H1 (cell line): ENCODE measurements at regions not wholly inside any gene's neighbourhood (a gene's known extent, or its start where the extent isn't known, plus 50 kb on each side); places are given as distances from the start of the nearest gene placed in this dataset.

Source experiments
- CTCF ChIA-PET: fragments of 300-600 bp; sonication (Branson Sonifier 250); formaldehyde crosslinking; loops from one replicate; lab custom pipeline; 2021; ENCODE audit not compliant: partially characterized antibody; lab: Charles Lee
- POLR2A ChIA-PET: fragments of 300-600 bp; sonication (Branson Sonifier 250); formaldehyde crosslinking; loops from one replicate; lab custom pipeline; 2021; ENCODE audit warnings: inconsistent platforms; ENCODE audit not compliant: partially characterized antibody; lab: Charles Lee
- DNase-seq, 2 experiments: peaks; one replicate each; pipeline versions ENCODE4 v3.0.0 to v3.0.0-alpha.2; 2010 to 2022; ENCODE audit warnings: low spot score in 2 of 2, low read depth in 1 of 2, mixed read lengths in 1 of 2
- FAIRE-seq: peaks from 2 replicates; lab custom pipeline; 2011; peaks lifted over from hg19 to GRCh38; lab: Jason Lieb, UNC
- H2AFZ ChIP-seq: 2 replicates; pipeline ENCODE4 v1.8.1; 2012; ENCODE audit warnings: low read length, inconsistent platforms
- H2AK5ac ChIP-seq: 2 replicates; pipeline ENCODE4 v1.6.1; 2013; ENCODE audit warnings: low read depth, low read length
- H2BK120ac ChIP-seq: replicated peaks from 2 replicates; pipeline ENCODE3; 2013; ENCODE audit warnings: low read depth, low read length, inconsistent platforms
- H2BK12ac ChIP-seq: 2 replicates; pipeline ENCODE4 v1.6.1; 2013; ENCODE audit warnings: low read depth, low read length
- H2BK15ac ChIP-seq: 2 replicates; pipeline ENCODE4 v1.6.1; 2013; ENCODE audit warnings: low read length
- H2BK20ac ChIP-seq: 2 replicates; pipeline ENCODE4 v1.6.1; 2013; ENCODE audit warnings: low read length
- H2BK5ac ChIP-seq: 2 replicates; pipeline ENCODE4 v1.6.1; 2013; ENCODE audit warnings: low read depth, low read length
- H3K14ac ChIP-seq: 2 replicates; pipeline ENCODE4 v1.6.1; 2013; ENCODE audit warnings: inconsistent platforms; ENCODE audit not compliant: insufficient read length
- H3K18ac ChIP-seq: 2 replicates; pipeline ENCODE4 v1.6.1; 2013; ENCODE audit warnings: low read length; ENCODE audit errors: extremely low read depth
- H3K23ac ChIP-seq: 2 replicates; pipeline ENCODE4 v1.6.1; 2013; ENCODE audit warnings: inconsistent platforms; ENCODE audit not compliant: insufficient read length
- H3K23me2 ChIP-seq: 2 replicates; pipeline ENCODE4 v1.6.1; 2013; ENCODE audit warnings: low read depth, low read length
- H3K27ac ChIP-seq: 2 replicates; pipeline ENCODE4 v1.6.1; 2011; ENCODE audit warnings: low read depth, low read length, inconsistent platforms
- H3K27me3 ChIP-seq, 4 experiments: replicated peaks in 1 of 4; 1 replicate in 1 of 4; 2 replicates in 3 of 4; pipeline versions ENCODE4 v1.6.1 to v1.8.1; 2011 to 2013; ENCODE audit warnings: low read length in 3 of 4, mild to moderate bottlenecking in 3 of 4, inconsistent platforms in 2 of 4, mixed read lengths in 2 of 4, moderate library complexity in 1 of 4; ENCODE audit not compliant: control insufficient read depth in 3 of 4, insufficient read depth in 3 of 4; ENCODE audit errors: extremely low read depth in 1 of 4
- H3K36me3 ChIP-seq, 4 experiments: 2 replicates each; pipeline versions ENCODE4 v1.6.1 to v1.8.1; 2011 to 2013; ENCODE audit warnings: mild to moderate bottlenecking in 4 of 4, low read length in 3 of 4, moderate library complexity in 2 of 4, control low read depth in 1 of 4, inconsistent platforms in 1 of 4; ENCODE audit not compliant: insufficient read depth in 4 of 4, control insufficient read depth in 2 of 4
- H3K4ac ChIP-seq: replicated peaks from 2 replicates; pipeline ENCODE3; 2013; ENCODE audit warnings: low read length, low read depth, mixed read lengths, inconsistent platforms; ENCODE audit not compliant: insufficient read length
- H3K4me1 ChIP-seq, 4 experiments: replicated peaks in 1 of 4; 1 replicate in 1 of 4; 2 replicates in 3 of 4; pipeline versions ENCODE4 v1.6.1 to v1.8.1; 2011 to 2013; ENCODE audit warnings: low read length in 3 of 4, inconsistent platforms in 2 of 4, mixed read lengths in 1 of 4; ENCODE audit not compliant: insufficient read depth in 4 of 4, control insufficient read depth in 3 of 4
- H3K4me2 ChIP-seq, 2 experiments: 2 replicates each; pipeline versions ENCODE4 v1.6.1 to v1.8.1; 2011 to 2013; ENCODE audit warnings: low read depth in 2 of 2, low read length in 2 of 2, control low read depth in 1 of 2, inconsistent platforms in 1 of 2, mild to moderate bottlenecking in 1 of 2; ENCODE audit not compliant: insufficient read depth in 1 of 2
- H3K4me3 ChIP-seq, 4 experiments: fragments of 200-600, 300-600 bp in 1 of 4; sonication (generic), shearing (Covaris generic), sonication (Bioruptor Twin) in 1 of 4; 2 replicates each; pipeline versions ENCODE4 v1.5.1 to v1.8.1; 2011 to 2016; ENCODE audit warnings: low read length in 4 of 4, low read depth in 3 of 4, control low read depth in 2 of 4, inconsistent platforms in 2 of 4, mild to moderate bottlenecking in 2 of 4, mixed read lengths in 1 of 4, moderate library complexity in 1 of 4; ENCODE audit not compliant: insufficient read depth in 2 of 4; ENCODE audit errors: extremely low read depth in 1 of 4
- H3K56ac ChIP-seq: replicated peaks from 2 replicates; pipeline ENCODE3; 2013; ENCODE audit warnings: low read depth, mild to moderate bottlenecking, mixed read lengths, low read length, inconsistent platforms; ENCODE audit not compliant: insufficient read length
- H3K79me1 ChIP-seq: 2 replicates; pipeline ENCODE4 v1.6.1; 2013; ENCODE audit warnings: low read depth, low read length, control low read depth
- H3K79me2 ChIP-seq, 2 experiments: 2 replicates each; pipeline versions ENCODE4 v1.6.1 to v1.8.1; 2012 to 2013; ENCODE audit warnings: low read length in 2 of 2, mild to moderate bottlenecking in 2 of 2, inconsistent platforms in 1 of 2; ENCODE audit not compliant: insufficient read depth in 2 of 2, control insufficient read depth in 1 of 2
- H3K9ac ChIP-seq, 4 experiments: replicated peaks in 1 of 4; 1 replicate in 1 of 4; 2 replicates in 3 of 4; pipeline versions ENCODE4 v1.6.1 to v1.8.1; 2011 to 2013; ENCODE audit warnings: low read depth in 3 of 4, low read length in 3 of 4, control low read depth in 2 of 4, mild to moderate bottlenecking in 2 of 4, moderate library complexity in 2 of 4, inconsistent platforms in 1 of 4; ENCODE audit errors: extremely low read depth in 1 of 4
- H3K9me3 ChIP-seq, 2 experiments: 2 replicates each; pipeline versions ENCODE4 v1.6.1 to v1.8.1; 2012 to 2013; ENCODE audit warnings: mild to moderate bottlenecking in 2 of 2, moderate library complexity in 2 of 2, control low read depth in 1 of 2, inconsistent platforms in 1 of 2, low read depth in 1 of 2, low read length in 1 of 2, mixed read lengths in 1 of 2; ENCODE audit not compliant: insufficient read depth in 2 of 2
- H4K20me1 ChIP-seq, 2 experiments: replicated peaks in 1 of 2; 2 replicates each; pipeline versions ENCODE3 to v1.8.1; 2011 to 2013; ENCODE audit warnings: inconsistent platforms in 2 of 2, low read length in 2 of 2, mild to moderate bottlenecking in 1 of 2; ENCODE audit not compliant: insufficient read depth in 2 of 2, control insufficient read depth in 1 of 2
- H4K5ac ChIP-seq: 2 replicates; pipeline ENCODE4 v1.6.1; 2013; ENCODE audit warnings: low read length, low read depth, mixed read lengths, inconsistent platforms; ENCODE audit not compliant: insufficient read length
- H4K8ac ChIP-seq: 2 replicates; pipeline ENCODE4 v1.8.0; 2013; ENCODE audit warnings: mild to moderate bottlenecking, moderate library complexity, low read length, inconsistent platforms; ENCODE audit not compliant: insufficient read depth; ENCODE audit errors: extremely low read depth
- H4K91ac ChIP-seq: replicated peaks from 2 replicates; pipeline ENCODE3; 2013; ENCODE audit warnings: low read length, mixed read lengths, inconsistent platforms; ENCODE audit not compliant: insufficient read length
- ASH2L ChIP-seq: fragments of 200-600, 300-600 bp; sonication (generic); IDR thresholded peaks from one replicate; pipeline ENCODE4 v1.7.1; 2017; ENCODE audit warnings: low read length
- BRCA1 ChIP-seq: IDR thresholded peaks from 2 replicates; pipeline ENCODE4 v1.6.1; 2012; ENCODE audit warnings: low read depth, low read length, improper control_type of control experiment
- CBX8 ChIP-seq: fragments of 300-800, 300-1000 bp; sonication (generic); IDR thresholded peaks from 2 replicates; pipeline ENCODE4 v1.7.1; 2016; ENCODE audit warnings: low read depth, low read length, borderline replicate concordance
- CEBPB ChIP-seq: IDR thresholded peaks from 2 replicates; pipeline ENCODE4 v1.6.1; 2012; ENCODE audit warnings: low read depth, low read length
- GABPA ChIP-seq: IDR thresholded peaks from 2 replicates; pipeline ENCODE4 v1.6.1; 2011; ENCODE audit warnings: mild to moderate bottlenecking, low read length, moderate library complexity, borderline replicate concordance; ENCODE audit not compliant: insufficient read depth
- POU5F1 ChIP-seq: IDR thresholded peaks from 2 replicates; pipeline ENCODE4 v1.6.1; 2011; ENCODE audit warnings: low read depth, mild to moderate bottlenecking, low read length, moderate library complexity
- RFX5 ChIP-seq: IDR thresholded peaks from 2 replicates; pipeline ENCODE4 v1.6.1; 2011; ENCODE audit warnings: low read depth, low read length, improper control_type of control experiment, borderline replicate concordance
- SIRT6 ChIP-seq: IDR thresholded peaks from one replicate; pipeline ENCODE4 v1.7.1; 2012; ENCODE audit warnings: low read length, inconsistent platforms
- SP1 ChIP-seq: IDR thresholded peaks from 2 replicates; pipeline ENCODE4 v1.6.1; 2011; ENCODE audit warnings: low read depth, low read length
- SUZ12 ChIP-seq: fragments of 200-600 bp; sonication (generic); IDR thresholded peaks from 2 replicates; pipeline ENCODE4 v1.6.1; 2012; ENCODE audit warnings: mild to moderate bottlenecking, inconsistent platforms, low read length, moderate library complexity, mixed read lengths
- TCF12 ChIP-seq: IDR thresholded peaks from 2 replicates; pipeline ENCODE4 v1.6.1; 2011; ENCODE audit warnings: low read depth, mild to moderate bottlenecking, low read length
- WGBS, 2 experiments: shearing (Covaris generic) in 1 of 2; methylation state at CpG; one replicate each; pipeline versions ENCODE4 v1.1.6 to v1.1.7; 2013 to 2015; ENCODE audit warnings: low lambda C conversion rate in 2 of 2, mixed read lengths in 2 of 2, inconsistent platforms in 1 of 2, low coverage in 1 of 2, missing lambda C conversion rate in 1 of 2; ENCODE audit not compliant: insufficient replicate concordance in 2 of 2, insufficient coverage in 1 of 2, insufficient read length in 1 of 2; ENCODE audit errors: extremely low coverage in 1 of 2, missing lambda C conversion rate in 1 of 2; 5-methylcytosine and 5-hydroxymethylcytosine counted together
- TF ChIP-seq, protein P1 (sequence below): IDR thresholded peaks from 2 replicates; pipeline ENCODE4 v1.6.1; 2011; ENCODE audit warnings: low read depth, mild to moderate bottlenecking, low read length; ENCODE audit not compliant: insufficient read depth

GRCh38 chr15:62419192-62419591, 254.1 kb upstream of the C2CD4B start:
- no peak for TF ChIP-seq POU5F1
- TF ChIP-seq RFX5, result no peak
- TF ChIP-seq ASH2L, result no peak
- no peak for TF ChIP-seq CBX8
- TF ChIP-seq SP1, result no peak
- no peak for TF ChIP-seq TCF12
- TF ChIP-seq CEBPB, result no peak
- TF ChIP-seq SIRT6, result no peak
- TF ChIP-seq SUZ12, result no peak
- TF ChIP-seq, protein P1, sequence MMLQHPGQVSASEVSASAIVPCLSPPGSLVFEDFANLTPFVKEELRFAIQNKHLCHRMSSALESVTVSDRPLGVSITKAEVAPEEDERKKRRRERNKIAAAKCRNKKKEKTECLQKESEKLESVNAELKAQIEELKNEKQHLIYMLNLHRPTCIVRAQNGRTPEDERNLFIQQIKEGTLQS, result no peak
- no peak for TF ChIP-seq GABPA
- TF ChIP-seq BRCA1, result no peak
- 87% methylated on average over 2 of the region's 2 CpGs; no CpG with 5 or more reads in 1 of the 2 experiments for WGBS, 2 experiments

More at GRCh38 chr15:62419192-62419591, 254.1 kb upstream of the C2CD4B start:
- H2BK120ac ChIP-seq, result no peak overlapping the region
- no peaks in the 10 kb centered on the region for H4K20me1 ChIP-seq
- H3K27me3 ChIP-seq, result no peaks in the 10 kb centered on the region
- H3K9me3 ChIP-seq, result no peaks in the 10 kb centered on the region
- no peak overlapping the region for H4K8ac ChIP-seq
- no peak overlapping the region for H3K4me2 ChIP-seq
- no peak overlapping the region for H2BK12ac ChIP-seq
- H3K36me3 ChIP-seq, result no peaks in the 10 kb centered on the region; a peak in 2 of 8 replicates
- H2AK5ac ChIP-seq, result no peak overlapping the region
- H3K4me3 ChIP-seq, result no peak overlapping the region
- H2BK5ac ChIP-seq, result no peak overlapping the region
- peaks cover 6% of the 10 kb centered on the region; the same call in 1 of the 2 replicates for H3K79me1 ChIP-seq
- FAIRE-seq (no peak), DNase-seq (no peak)
- H3K27ac ChIP-seq, result no peak overlapping the region
- no peak overlapping the region for H2BK20ac ChIP-seq
- H4K91ac ChIP-seq, result no peak overlapping the region
- H3K23me2 ChIP-seq, result no peaks in the 10 kb centered on the region
- POLR2A ChIA-PET, result no interaction called here
- peaks cover 3 to 6% (median 4%) of the 10 kb centered on the region in 4 experiments; a peak in 5 of 7 replicates for H3K4me1 ChIP-seq
- H3K79me2 ChIP-seq, result peaks cover 0 to 3% of the 10 kb centered on the region in 2 experiments; a peak in 1 of 4 replicates
- H3K23ac ChIP-seq, result no peak overlapping the region
- no peak overlapping the region for H3K9ac ChIP-seq
- no peak overlapping the region for H2BK15ac ChIP-seq
- no peak overlapping the region for H3K56ac ChIP-seq
- H3K18ac ChIP-seq, result no peak overlapping the region
- no peak overlapping the region for H3K4ac ChIP-seq
- no peak overlapping the region for H2AFZ ChIP-seq
- no peak overlapping the region for H3K14ac ChIP-seq
- CTCF ChIA-PET, result no interaction called here
- H4K5ac ChIP-seq, result no peak overlapping the region
